T-helper 17 cell (primary cell): ENCODE measurements at regions not wholly inside any gene's neighbourhood (a gene's known extent, or its start where the extent isn't known, plus 50 kb on each side); places are given as distances from the start of the nearest gene placed in this dataset.
A peak's percentile ranks its signal among the peaks of the same experiment; 100 is the strongest.

Experiments
- ATAC-seq: fragments of 150-1000 bp; cut with Tn5 transposase; 2 replicates; pipeline ENCODE4 v1.10.0; 2021; ENCODE audit warnings: mild to moderate bottlenecking, moderate library complexity
- DNase-seq, 3 donors: peaks; one replicate each; pipeline versions ENCODE4 v3.0.0 to v3.0.0-alpha.2; 2020 to 2021
- H3K9me3 ChIP-seq: one replicate; pipeline ENCODE4 v1.7.0; 2013; ENCODE audit warnings: low read length, mild to moderate bottlenecking; ENCODE audit not compliant: control insufficient read depth, poor library complexity, severe bottlenecking
- H3K27ac Mint-ChIP-seq: one replicate; pipeline ENCODE4 v1.8.0; 2022; ENCODE audit warnings: mild to moderate bottlenecking, moderate library complexity, mixed read lengths
- H3K27me3 Mint-ChIP-seq: one replicate; pipeline ENCODE4 v1.8.0; 2022; ENCODE audit warnings: mixed read lengths
- H3K36me3 Mint-ChIP-seq: one replicate; pipeline ENCODE4 v1.8.0; 2022; ENCODE audit warnings: low read depth, mixed read lengths
- H3K4me1 Mint-ChIP-seq: one replicate; pipeline ENCODE4 v1.8.0; 2022; ENCODE audit warnings: mild to moderate bottlenecking, mixed read lengths
- H3K4me3 Mint-ChIP-seq: one replicate; pipeline ENCODE4 v1.8.0; 2022; ENCODE audit warnings: mild to moderate bottlenecking, moderate library complexity, mixed read lengths

DNA sequence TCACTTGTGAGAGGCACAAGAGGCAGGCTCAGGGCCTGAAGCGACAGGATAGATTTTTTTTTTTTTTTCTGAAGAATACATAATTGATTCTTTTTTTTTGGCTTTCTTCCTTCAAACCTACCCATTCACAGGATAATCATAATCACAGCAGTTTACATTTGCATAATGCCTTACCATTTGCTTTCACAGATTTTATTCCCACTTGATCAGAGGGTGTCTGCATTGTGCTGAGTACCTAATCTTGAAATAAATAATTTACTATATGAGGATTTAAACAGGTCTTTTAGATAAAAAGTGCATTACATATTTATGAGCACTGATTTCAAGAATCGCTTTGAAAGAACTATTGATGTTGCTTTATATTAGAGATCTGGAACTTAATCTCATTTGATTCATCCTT lies 219.3 kb downstream of the SPRY1 start:
- Mint-ChIP-seq H3K4me1 (peaks cover 8% of the 10 kb centered on the region), H3K27me3 (no peaks in the 10 kb centered on the region), H3K27ac (peak overlapping the region; percentile 93), H3K4me3 (no peak overlapping the region), H3K36me3 (no peaks in the 10 kb centered on the region)
- ATAC-seq, result no peak
- no peak for DNase-seq
- H3K9me3 ChIP-seq, result no peaks in the 10 kb centered on the region

GRCh38 chr4:123616951-123617461 lies 220.4 kb downstream of the SPRY1 start:
- Mint-ChIP-seq H3K27ac (peak overlapping the region; percentile 93), H3K4me1 (peaks cover 8% of the 10 kb centered on the region), H3K27me3 (no peaks in the 10 kb centered on the region), H3K4me3 (peak overlapping the region; percentile 25), H3K36me3 (no peaks in the 10 kb centered on the region)
- peak; percentile 12 to 43 (median 32) for DNase-seq
- peak; percentile 96 for ATAC-seq
- no peaks in the 10 kb centered on the region for H3K9me3 ChIP-seq

DNA sequence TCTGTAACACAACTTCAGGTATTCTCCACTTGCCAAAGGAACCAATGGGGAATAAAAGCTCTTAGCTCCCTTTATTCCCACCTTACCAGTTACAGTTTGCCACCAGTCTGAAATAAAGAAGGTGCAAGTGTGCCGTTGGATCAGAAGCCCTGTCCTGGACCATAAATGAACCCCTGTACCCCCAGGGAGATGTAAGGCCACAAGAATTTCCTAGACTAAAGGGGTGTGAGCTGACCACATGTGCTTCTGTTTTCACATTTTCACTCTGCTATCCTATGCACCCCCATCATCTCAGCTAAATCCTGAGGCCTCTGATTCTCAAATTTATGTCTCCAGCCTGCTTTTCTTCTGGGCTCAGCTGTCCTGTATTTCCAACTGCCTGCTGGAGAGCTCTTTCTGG lies 221.2 kb downstream of the SPRY1 start:
- peak overlapping the region; percentile 93 for H3K27ac Mint-ChIP-seq

GRCh38 chr4:123618606-123619005 lies 222.0 kb downstream of the SPRY1 start:
- H3K27me3 Mint-ChIP-seq, result no peaks in the 10 kb centered on the region
- DNase-seq (no peak), ATAC-seq (no peak)
- no peaks in the 10 kb centered on the region for H3K36me3 Mint-ChIP-seq
- no peak overlapping the region for H3K4me3 Mint-ChIP-seq
- H3K4me1 Mint-ChIP-seq, result peaks cover 8% of the 10 kb centered on the region
- H3K9me3 ChIP-seq, result no peaks in the 10 kb centered on the region
- peak overlapping the region; percentile 93 for H3K27ac Mint-ChIP-seq

More for the DNA sequence above, 221.2 kb downstream of the SPRY1 start:
- no peaks in the 10 kb centered on the region for H3K36me3 Mint-ChIP-seq
- DNase-seq, result no peak
- ATAC-seq, result no peak
- peaks cover 8% of the 10 kb centered on the region for H3K4me1 Mint-ChIP-seq
- H3K27me3 Mint-ChIP-seq, result no peaks in the 10 kb centered on the region
- no peak overlapping the region for H3K4me3 Mint-ChIP-seq
- no peaks in the 10 kb centered on the region for H3K9me3 ChIP-seq

DNA sequence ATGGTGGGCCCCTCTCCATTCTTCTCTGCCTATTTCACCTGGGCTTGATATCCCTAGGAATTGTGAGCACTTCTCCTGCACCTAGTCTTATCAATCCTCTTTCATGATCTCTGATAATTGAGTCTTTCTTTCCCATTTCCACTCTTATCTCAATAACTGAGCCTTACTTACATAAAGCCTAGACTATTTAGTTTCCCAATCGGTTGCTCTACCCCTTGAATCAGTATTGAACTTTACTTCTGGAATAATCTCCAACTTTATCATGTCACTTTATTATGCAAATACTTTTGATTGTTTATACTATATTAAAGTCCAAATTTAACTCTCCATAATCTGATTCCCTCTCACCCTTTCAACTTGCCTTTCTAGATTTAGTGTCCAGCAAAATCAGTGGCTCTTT lies 222.7 kb downstream of the SPRY1 start:
- Mint-ChIP-seq H3K27me3 (no peaks in the 10 kb centered on the region), H3K36me3 (no peaks in the 10 kb centered on the region), H3K4me3 (no peak overlapping the region), H3K4me1 (peaks cover 8% of the 10 kb centered on the region), H3K27ac (peak overlapping the region; percentile 93)
- DNase-seq (no peak), ATAC-seq (no peak)
- no peaks in the 10 kb centered on the region for H3K9me3 ChIP-seq

GRCh38 chr4:123619895-123620294 lies 223.3 kb downstream of the SPRY1 start:
- peaks cover 8% of the 10 kb centered on the region for H3K4me1 Mint-ChIP-seq
- no peaks in the 10 kb centered on the region for H3K27me3 Mint-ChIP-seq
- no peaks in the 10 kb centered on the region for H3K9me3 ChIP-seq
- no peak overlapping the region for H3K27ac Mint-ChIP-seq
- H3K4me3 Mint-ChIP-seq, result no peak overlapping the region
- no peak for ATAC-seq
- H3K36me3 Mint-ChIP-seq, result no peaks in the 10 kb centered on the region
- no peak for DNase-seq

DNA sequence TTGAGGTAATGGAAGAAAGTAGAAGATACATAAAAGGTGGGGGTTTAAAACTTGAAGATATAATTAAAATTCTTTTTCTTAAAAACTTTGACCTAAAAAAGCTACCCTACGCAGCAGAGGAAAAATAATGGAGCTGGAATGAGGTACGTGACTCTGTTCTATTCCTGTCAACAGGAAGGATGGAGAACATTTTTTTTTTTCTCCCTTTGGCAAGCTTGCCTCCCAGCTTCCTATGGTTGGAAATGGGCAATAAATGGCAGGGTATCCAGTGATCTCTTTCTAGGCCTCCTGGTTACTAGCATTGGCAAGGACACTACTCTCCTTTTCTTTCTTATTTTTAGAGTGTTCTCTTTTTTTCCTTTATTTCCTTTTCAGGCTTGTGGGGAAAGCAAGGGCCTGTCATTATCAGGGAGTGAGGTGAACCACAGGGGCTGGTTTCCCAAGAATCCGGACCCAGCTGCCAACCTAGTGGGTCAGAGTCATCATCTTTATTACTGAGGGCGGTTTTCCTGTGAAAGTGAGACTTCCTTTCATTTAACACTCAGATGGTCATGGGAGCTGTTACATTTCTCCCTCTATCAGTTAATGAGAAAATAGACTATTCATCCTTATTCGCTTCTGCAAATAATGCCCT lies 224.6 kb downstream of the SPRY1 start:
- H3K4me1 Mint-ChIP-seq, result peaks cover 8% of the 10 kb centered on the region
- no peaks in the 10 kb centered on the region for H3K36me3 Mint-ChIP-seq
- H3K27ac Mint-ChIP-seq, result no peak overlapping the region
- no peak overlapping the region for H3K4me3 Mint-ChIP-seq
- no peak for ATAC-seq
- no peaks in the 10 kb centered on the region for H3K9me3 ChIP-seq
- DNase-seq, result no peak
- no peaks in the 10 kb centered on the region for H3K27me3 Mint-ChIP-seq

- Mint-ChIP-seq H3K4me3 (no peak overlapping the region), H3K27me3 (no peaks in the 10 kb centered on the region), H3K36me3 (no peaks in the 10 kb centered on the region), H3K4me1 (peaks cover 3% of the 10 kb centered on the region), H3K27ac (no peak overlapping the region)
- peak; percentile 27 for ATAC-seq
- no peaks in the 10 kb centered on the region for H3K9me3 ChIP-seq
- DNase-seq, result no peak
These were observed 226.0 kb downstream of the SPRY1 start for GRCh38 chr4:123622572-123622971.

DNA sequence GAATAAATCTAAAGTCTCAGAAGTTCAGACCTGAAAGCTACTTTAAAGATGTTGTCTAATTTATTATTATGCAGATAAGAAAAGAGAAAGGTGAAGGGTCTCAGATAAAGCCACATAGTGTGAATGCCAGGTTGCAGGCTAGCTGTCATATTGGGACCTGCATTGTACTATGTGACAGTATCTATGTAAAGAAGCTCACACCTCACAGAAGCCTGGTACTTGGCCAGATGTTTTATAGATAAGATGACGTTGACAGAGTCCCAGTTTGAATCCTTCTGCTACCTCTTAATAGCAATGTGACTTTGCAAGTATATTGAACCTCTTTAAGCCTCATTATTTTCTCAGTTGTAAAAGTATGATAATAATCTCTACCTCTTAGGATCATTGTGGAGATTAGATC lies 227.0 kb downstream of the SPRY1 start:
- Mint-ChIP-seq H3K27me3 (no peaks in the 10 kb centered on the region), H3K27ac (no peak overlapping the region), H3K36me3 (no peaks in the 10 kb centered on the region), H3K4me1 (no peaks in the 10 kb centered on the region), H3K4me3 (no peak overlapping the region)
- ATAC-seq (no peak), DNase-seq (no peak)
- no peaks in the 10 kb centered on the region for H3K9me3 ChIP-seq

DNA sequence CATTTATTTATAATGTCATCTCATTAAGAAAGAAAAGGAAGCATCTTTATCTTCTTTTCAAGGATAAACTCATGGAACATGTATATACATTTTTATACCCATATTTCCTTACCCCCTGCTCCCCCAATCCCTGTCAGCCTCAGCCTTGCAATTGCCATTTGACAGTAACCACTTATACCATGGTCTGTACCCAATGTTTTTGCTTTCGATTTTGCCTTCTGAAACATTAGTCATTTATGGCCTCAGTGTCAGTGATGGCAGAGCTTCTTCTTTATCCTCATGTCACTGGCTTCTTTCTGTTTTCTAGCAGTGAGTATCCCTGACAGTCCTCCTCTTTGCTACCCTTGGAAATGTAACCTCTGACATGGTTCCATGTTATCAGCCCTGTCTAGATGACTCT lies 228.4 kb downstream of the SPRY1 start:
- no peaks in the 10 kb centered on the region for H3K9me3 ChIP-seq
- Mint-ChIP-seq H3K4me1 (no peaks in the 10 kb centered on the region), H3K27ac (no peak overlapping the region), H3K4me3 (no peak overlapping the region), H3K36me3 (no peaks in the 10 kb centered on the region), H3K27me3 (no peaks in the 10 kb centered on the region)
- no peak for DNase-seq
- peak; percentile 32 for ATAC-seq

- Mint-ChIP-seq H3K4me1 (no peaks in the 10 kb centered on the region), H3K4me3 (no peak overlapping the region), H3K27ac (no peak overlapping the region), H3K36me3 (no peaks in the 10 kb centered on the region), H3K27me3 (no peaks in the 10 kb centered on the region)
- H3K9me3 ChIP-seq, result no peaks in the 10 kb centered on the region
- ATAC-seq (no peak), DNase-seq (no peak)
These were observed 231.7 kb downstream of the SPRY1 start for GRCh38 chr4:123628288-123628687.

DNA sequence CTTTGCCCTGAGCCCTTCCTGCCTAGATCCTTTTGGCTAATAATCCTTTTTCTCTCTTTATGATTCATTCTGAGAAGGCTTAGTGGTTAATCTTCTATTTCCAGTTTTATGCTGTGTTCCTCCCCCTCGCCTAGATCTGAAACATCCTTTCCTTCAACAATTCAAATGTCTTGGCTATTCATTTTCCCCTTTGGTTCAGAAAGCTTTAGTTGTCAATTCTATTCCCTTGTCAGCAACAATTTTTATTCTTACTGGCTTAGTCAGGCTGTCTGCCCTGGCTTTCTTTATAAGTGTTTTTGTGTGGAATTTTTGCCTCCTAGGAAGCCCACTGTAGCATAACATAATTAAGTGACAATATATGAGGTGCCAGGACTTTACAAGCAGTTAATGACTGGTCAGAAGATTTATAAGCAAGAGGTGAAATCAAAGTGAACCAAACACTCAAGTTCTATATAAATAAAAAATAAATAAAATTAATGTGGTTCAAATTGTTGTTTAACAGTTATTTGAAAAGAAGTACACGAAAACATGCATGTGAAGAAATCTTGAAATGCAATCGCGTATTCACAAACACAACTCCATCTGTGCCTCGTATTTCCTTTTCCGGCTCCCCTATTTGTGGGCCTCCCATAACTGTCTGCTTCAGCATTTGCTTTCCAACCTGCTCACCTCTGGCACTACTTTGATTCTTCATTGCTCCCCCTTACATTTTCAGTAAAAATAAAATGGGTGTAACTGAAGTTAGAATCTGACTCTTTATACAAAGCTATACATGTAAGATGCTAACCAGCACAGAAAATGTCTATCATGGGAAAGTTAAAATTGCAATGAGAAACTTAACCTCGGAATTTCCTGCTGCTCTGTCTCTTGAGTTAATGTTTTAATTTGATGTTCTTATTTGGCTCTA lies 235.4 kb downstream of the SPRY1 start:
- Mint-ChIP-seq H3K4me1 (no peaks in the 10 kb centered on the region), H3K27me3 (no peaks in the 10 kb centered on the region), H3K27ac (no peak overlapping the region), H3K36me3 (no peaks in the 10 kb centered on the region), H3K4me3 (no peak overlapping the region)
- H3K9me3 ChIP-seq, result no peaks in the 10 kb centered on the region
- DNase-seq, result no peak
- ATAC-seq, result no peak

- no peaks in the 10 kb centered on the region for H3K9me3 ChIP-seq
- H3K4me3 Mint-ChIP-seq, result no peak overlapping the region
- no peak for ATAC-seq
- no peak overlapping the region for H3K27ac Mint-ChIP-seq
- no peaks in the 10 kb centered on the region for H3K27me3 Mint-ChIP-seq
- no peak for DNase-seq
- no peaks in the 10 kb centered on the region for H3K4me1 Mint-ChIP-seq
- no peaks in the 10 kb centered on the region for H3K36me3 Mint-ChIP-seq
These were observed 236.1 kb downstream of the SPRY1 start for GRCh38 chr4:123632693-123633030.

- no peak overlapping the region for H3K27ac Mint-ChIP-seq
- H3K4me1 Mint-ChIP-seq, result no peaks in the 10 kb centered on the region
- ATAC-seq (no peak), DNase-seq (no peak)
- no peaks in the 10 kb centered on the region for H3K27me3 Mint-ChIP-seq
- no peaks in the 10 kb centered on the region for H3K36me3 Mint-ChIP-seq
- no peaks in the 10 kb centered on the region for H3K9me3 ChIP-seq
- no peak overlapping the region for H3K4me3 Mint-ChIP-seq
These were observed 242.2 kb downstream of the SPRY1 start for GRCh38 chr4:123638834-123639233.
